ENCODE measurements at regions not wholly inside any gene's neighbourhood (a gene's known extent, or its start where the extent isn't known, plus 50 kb on each side); places are given as distances from the start of the nearest gene placed in this dataset.
"Not testable (repeated sequence)": the region's sequence is repeated elsewhere in the genome, so short reads cannot be mapped to it uniquely, and the experiment has no call there.

- DNase-seq: no peak
These were observed 499.0 kb upstream of the KLF6 start for GRCh38 chr10:4283846-4284610.

DNA sequence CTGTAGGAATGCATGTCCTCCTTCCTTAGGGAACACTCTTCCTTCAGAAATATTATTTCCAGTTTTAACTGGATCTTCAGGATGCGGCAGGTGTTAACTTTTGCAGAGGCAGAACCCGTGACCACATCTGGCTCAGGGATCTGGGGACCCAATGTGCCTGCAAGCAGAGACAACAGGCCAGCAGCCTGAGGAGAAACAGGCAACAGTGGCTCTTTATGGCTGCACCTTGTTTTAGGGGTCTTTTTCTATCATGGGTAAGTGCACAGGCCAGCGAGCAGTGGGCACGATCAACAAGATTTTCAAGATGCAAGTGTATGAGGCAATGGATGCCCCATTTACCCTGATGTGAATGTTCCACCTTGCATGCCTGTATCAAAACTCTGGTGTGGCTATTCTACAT, 497.5 kb upstream of the KLF6 start:
- DNase-seq: no peak

DNA sequence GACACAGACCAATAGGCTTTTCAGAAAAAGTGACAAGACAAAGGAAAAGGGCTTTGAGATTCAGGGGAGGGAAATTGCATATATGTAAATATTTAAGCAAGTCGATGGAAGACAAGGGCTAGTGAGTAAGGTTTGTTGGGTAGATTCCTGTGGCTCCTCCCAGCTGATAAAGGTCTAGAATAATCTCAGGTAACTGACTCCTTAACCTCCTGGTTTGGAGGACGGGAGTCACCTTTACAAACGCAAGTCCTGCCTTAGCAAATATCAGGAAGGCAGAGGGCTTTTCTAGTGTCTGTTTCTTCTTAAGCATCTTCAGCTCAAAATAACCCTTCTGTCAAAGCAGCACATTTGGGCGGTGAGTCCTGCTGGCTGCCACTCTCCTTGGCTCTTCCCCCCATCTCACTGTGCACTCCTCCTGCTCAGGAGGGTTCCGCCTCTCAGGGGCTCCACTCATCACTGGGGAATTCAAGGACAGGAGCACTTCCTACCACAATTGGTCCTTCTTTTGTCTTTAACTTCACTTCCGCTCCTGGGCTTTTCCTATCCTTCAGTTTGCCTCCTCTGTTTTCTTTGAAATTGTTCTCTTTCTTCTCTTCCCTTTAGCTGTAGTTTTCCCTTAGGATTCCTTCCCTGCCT, 496.3 kb upstream of the KLF6 start:
- no peak for DNase-seq

DNA sequence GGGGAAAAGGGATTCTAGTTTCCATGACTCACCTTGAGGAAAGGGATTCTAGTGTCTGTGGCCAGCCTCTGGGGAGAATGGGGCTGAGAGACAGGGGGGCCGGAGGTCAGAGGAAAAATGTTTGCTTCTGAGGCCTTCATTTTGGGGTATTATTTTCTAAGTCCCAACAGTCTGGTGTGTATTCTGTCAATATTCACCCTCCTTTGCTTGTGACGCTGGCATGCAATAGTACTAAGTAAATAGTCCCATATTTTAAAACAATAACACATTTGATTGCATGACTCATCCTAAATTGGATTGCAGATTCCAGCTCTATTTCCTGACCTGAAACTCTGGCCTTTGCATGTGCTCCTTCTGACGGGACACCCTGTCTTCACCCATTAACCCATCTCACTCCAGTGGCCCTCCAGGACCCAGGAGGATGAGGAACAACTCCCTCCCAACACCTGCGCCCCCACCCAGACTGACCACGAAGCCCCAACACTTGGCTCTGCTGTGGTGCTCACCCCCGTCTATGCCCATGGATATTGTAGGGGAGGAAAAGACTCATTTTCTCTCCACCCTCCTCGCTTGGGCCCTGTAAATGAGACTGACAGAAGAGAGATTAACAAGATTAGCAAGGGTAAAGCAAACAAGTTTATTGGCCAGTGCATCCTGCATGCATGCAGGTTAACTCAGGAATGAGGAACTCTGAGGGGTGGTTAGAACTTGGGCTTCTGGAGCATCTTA, 495.6 kb upstream of the KLF6 start:
- no peak for DNase-seq

- peak in 2 of 3 donors; percentile 26 to 38 for DNase-seq
These were observed 494.6 kb upstream of the KLF6 start for GRCh38 chr10:4279655-4280054.

DNA sequence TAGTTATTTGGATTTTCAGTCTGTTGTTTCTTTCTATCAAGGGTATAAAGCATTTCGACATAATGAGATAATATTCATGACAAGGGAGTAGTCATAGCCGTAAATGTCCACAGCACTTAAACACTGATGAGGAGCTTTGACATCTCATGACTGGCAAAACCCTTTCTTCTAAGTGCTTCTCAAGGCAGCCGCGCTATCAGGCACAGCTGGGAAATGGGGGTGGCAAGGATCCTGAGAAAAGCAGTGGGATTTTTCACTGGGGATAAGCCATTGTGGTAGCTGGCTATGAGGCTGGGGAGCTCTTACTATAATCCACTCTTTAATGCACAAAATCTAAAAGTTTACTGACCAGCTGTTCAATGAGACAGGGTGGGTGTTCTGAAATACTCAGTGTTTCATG, 493.2 kb upstream of the KLF6 start:
- DNase-seq: no peak

GRCh38 chr10:4276151-4276550, 491.1 kb upstream of the KLF6 start:
- DNase-seq: no peak

GRCh38 chr10:4274671-4275070, 489.7 kb upstream of the KLF6 start:
- not testable (repeated sequence) for DNase-seq

DNA sequence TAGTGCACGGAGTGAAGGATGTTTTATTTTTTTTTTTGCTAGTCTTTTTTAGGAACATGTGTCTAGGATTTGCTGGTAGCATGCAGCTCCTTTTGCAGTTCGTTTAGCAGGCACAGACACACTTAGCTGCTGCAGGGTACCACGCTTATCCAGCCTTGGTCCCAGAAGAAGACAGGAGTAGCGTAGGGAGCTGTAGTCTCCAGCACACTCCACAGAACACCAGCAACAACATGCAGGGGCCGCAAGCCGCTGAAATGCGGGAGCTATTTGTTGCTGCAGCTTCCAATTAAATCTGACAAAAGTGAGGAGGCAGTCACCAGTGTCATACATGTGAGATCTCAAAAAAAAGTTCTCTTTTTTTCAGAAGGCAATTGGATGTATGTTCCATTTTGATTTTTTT, 486.2 kb upstream of the KLF6 start:
- DNase-seq: no peak

DNA sequence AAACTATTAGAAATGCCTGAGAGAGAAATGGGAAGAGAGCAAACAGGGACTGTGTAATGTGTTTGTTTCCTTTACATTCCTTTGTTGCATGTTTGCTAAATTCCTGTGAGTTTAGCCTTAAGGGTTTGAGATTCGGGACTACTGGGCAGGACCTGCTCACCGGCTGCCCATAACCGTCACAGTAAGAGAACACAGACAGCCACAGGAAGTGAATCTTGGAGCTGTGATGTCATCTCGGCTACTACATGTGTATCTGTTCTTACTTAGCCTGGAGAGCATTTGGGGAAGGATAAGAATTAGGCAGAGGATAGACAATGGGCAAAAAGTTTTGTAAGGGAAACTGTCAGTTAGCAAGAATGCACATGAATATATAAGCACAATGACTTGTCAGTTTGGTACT, 485.1 kb upstream of the KLF6 start:
- DNase-seq: peak; percentile 71 to 82 (median 82)

DNA sequence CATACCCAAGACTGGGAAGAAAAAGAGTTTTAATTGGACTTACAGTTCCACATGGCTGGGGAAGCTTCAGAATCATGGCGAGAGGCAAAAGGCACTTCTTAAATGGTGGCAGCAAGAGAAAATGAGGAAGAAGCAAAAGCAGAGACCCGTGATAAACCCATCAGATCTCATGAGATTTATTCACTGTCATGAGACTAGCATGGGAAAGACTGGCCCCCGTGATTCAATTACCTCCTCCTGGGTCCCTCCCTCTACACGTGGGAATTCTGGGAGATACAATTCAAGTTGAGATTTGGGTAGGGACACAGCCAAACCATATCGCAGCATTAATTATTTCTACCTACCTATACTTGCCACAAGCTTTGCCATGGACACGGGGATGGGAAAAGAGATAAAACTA, 483.5 kb upstream of the KLF6 start:
- not testable (repeated sequence) for DNase-seq

- DNase-seq: no peak
These were observed 482.2 kb upstream of the KLF6 start for GRCh38 chr10:4267086-4267773.

GRCh38 chr10:4266416-4267085, 481.5 kb upstream of the KLF6 start:
- peak; percentile 36 to 74 (median 70) for DNase-seq

DNA sequence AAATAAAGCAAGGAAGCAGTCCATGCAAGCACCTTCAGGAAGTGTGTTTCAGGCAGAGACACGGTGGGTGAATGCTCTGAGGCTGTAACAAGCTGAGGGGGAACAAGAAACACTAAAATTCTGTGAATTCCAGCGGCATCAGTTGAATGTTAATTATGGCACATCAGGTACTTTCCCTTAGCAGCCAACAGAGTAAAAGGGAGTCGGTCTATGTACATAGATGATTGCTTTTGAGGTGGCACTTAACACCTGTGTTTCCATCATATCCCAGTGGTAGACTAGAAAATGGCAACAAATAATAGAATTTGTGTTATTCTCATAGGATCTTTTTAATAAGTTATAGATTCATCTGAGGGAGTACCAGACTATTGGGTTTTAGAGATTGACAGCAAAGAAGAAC, 481.0 kb upstream of the KLF6 start:
- no peak for DNase-seq

DNA sequence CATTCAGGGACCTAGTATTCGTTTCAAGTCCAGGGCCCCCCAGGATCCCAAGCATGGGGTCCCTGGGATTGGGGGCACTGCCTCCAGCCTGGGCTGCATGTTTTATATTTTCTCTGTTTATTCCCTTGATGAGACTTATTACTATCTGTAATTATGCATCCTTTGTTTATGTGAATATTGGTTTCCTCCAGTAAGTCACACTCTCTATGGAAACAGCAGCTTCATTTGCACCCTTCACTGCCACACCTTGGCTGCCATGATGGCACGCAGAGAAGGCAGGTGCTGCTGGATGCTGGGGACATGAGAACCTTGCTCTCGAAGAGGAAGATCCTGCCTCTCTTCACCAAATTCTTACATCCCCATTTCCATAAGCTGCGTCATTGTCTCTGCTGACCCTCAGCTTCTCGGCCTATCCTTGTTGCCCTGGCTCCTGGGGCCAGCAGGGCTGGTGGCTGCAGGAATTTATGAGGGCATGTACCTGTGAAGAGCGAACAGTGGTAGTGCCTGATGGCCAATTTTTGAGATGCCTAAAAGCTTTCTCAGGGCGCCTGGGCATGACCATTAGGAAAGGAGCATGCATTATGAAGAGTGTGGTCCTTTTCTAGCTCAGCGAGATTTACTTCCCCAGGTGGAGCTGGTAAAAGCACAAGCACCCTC, 479.3 kb upstream of the KLF6 start:
- DNase-seq: no peak

DNA sequence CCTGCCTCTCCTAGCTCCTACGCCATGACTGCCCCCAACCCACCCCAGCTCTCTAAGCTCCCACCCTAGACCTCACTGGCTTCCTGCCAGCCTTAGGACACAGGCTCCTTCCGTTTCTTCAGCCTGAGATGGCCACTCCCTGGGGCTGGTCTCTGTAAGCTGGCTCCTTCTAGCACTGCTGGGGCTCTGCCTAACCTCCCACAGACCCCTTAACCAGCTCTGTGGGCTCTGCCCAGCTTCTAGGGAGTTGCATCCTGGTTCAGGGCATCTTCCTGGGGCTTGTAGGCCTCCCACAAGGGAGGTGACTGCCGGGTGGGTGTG, 478.6 kb upstream of the KLF6 start:
- no peak for DNase-seq

- no peak for DNase-seq
These were observed 478.0 kb upstream of the KLF6 start for GRCh38 chr10:4262870-4263600.

GRCh38 chr10:4262449-4262848, 477.4 kb upstream of the KLF6 start:
- no peak for DNase-seq

DNA sequence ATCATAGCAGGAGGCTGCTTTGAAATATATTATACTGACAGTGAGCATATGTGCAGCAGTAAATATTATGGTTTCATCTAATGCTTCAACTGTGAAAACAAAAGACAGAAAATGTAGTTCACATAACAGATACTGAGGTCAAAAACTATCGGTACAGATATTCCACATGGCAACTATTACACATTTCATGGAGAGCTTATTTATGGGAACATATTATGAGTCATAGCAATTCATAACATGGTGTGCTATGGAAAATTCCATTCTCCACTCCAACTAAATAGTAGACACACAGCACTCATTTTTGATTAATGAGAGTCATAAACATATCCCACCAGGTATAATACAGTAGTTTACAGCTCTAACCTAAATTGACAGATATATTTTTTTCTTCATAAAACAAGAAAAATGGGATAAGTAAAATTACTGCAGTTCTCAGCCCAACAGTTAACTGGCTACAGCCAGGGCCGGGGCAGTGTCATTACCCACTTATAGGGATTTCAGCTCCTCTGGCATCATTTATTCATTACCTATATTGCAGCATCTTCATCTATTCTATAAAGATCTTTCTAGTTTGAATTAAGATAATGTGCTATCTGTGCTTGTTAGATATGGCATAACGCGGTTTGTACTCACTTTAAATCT, 475.6 kb upstream of the KLF6 start:
- no peak for DNase-seq

GRCh38 chr10:4257939-4258465, 473.0 kb upstream of the KLF6 start:
- no peak for DNase-seq

- no peak for DNase-seq
These were observed 472.0 kb upstream of the KLF6 start for GRCh38 chr10:4256971-4257370.

All from suppressor macrophage treated with lipopolysaccharide for 1 hour (primary cell).